ENCODE measurements at regions not wholly inside any gene's neighbourhood (a gene's known extent, or its start where the extent isn't known, plus 50 kb on each side); places are given as distances from the start of the nearest gene placed in this dataset.

- H3K9me2 ChIP-seq (replicated peaks; ENCODE audit: control insufficient read depth, low read length), result no peaks in the 10 kb centered on the region
- no peak overlapping the region for H3K4me2 ChIP-seq (ENCODE audit: low read length)
- H3K27ac ChIP-seq (ENCODE audit: low read depth, low read length), result no peak overlapping the region
- no peaks in the 10 kb centered on the region for H3K27me3 ChIP-seq (ENCODE audit: control insufficient read depth, low read length)
- H3F3A ChIP-seq (ENCODE audit: control insufficient read depth, insufficient read depth), result no peaks in the 10 kb centered on the region
- no peak overlapping the region for H3K4me3 ChIP-seq (ENCODE audit: low read length)
- no peaks in the 10 kb centered on the region for H4K20me1 ChIP-seq (ENCODE audit: control insufficient read depth, insufficient read depth, low read depth, low read length)
- no peaks in the 10 kb centered on the region for H3K4me1 ChIP-seq (ENCODE audit: control insufficient read depth, low read length)
- H3K9me3 ChIP-seq (ENCODE audit: control insufficient read depth, insufficient read depth, low read length), result no peaks in the 10 kb centered on the region
- H3K79me2 ChIP-seq (ENCODE audit: control insufficient read depth, low read length), result no peaks in the 10 kb centered on the region
- no peaks in the 10 kb centered on the region for H3K36me3 ChIP-seq (ENCODE audit: control insufficient read depth, low read length)
- peak; percentile 50 for TF ChIP-seq CTCF (IDR thresholded peaks at IDR 0.05; ENCODE audit: low read depth, low read length, poor library complexity, severe bottlenecking)
- no peak for TF ChIP-seq EZH2phosphoT487 (IDR thresholded peaks at IDR 0.05; ENCODE audit: borderline replicate concordance, low read length)
These were observed 721.9 kb upstream of the SLC10A2 start for GRCh38 chr13:103788061-103788652.

- H3K4me3 ChIP-seq (ENCODE audit: low read length), result no peak overlapping the region
- H3K79me2 ChIP-seq (ENCODE audit: control insufficient read depth, low read length), result no peaks in the 10 kb centered on the region
These were observed 706.4 kb upstream of the SLC10A2 start for GRCh38 chr13:103772576-103772975.

GRCh38 chr13:103762523-103762922, 696.3 kb upstream of the SLC10A2 start:
- Histone ChIP-seq H3K4me1 (ENCODE audit: control insufficient read depth, low read length) (no peaks in the 10 kb centered on the region), H3K27me3 (ENCODE audit: control insufficient read depth, low read length) (no peaks in the 10 kb centered on the region), H3K9me3 (ENCODE audit: control insufficient read depth, insufficient read depth, low read length) (no peaks in the 10 kb centered on the region), H3K27ac (ENCODE audit: low read depth, low read length) (no peak overlapping the region), H3K4me3 (ENCODE audit: low read length) (no peak overlapping the region), H3K79me2 (ENCODE audit: control insufficient read depth, low read length) (no peaks in the 10 kb centered on the region), H4K20me1 (ENCODE audit: control insufficient read depth, insufficient read depth, low read depth, low read length) (no peaks in the 10 kb centered on the region), H3F3A (ENCODE audit: control insufficient read depth, insufficient read depth) (no peaks in the 10 kb centered on the region), H3K4me2 (ENCODE audit: low read length) (no peak overlapping the region), H3K9me2 (replicated peaks; ENCODE audit: control insufficient read depth, low read length) (no peaks in the 10 kb centered on the region), H3K36me3 (ENCODE audit: control insufficient read depth, low read length) (no peaks in the 10 kb centered on the region)
- peak; percentile 45 for TF ChIP-seq CTCF (IDR thresholded peaks at IDR 0.05; ENCODE audit: low read depth, low read length, poor library complexity, severe bottlenecking)
- no peak for TF ChIP-seq EZH2phosphoT487 (IDR thresholded peaks at IDR 0.05; ENCODE audit: borderline replicate concordance, low read length)

More at GRCh38 chr13:103772576-103772975, 706.4 kb upstream of the SLC10A2 start:
- Histone ChIP-seq H3K9me2 (replicated peaks; ENCODE audit: control insufficient read depth, low read length) (no peaks in the 10 kb centered on the region), H4K20me1 (ENCODE audit: control insufficient read depth, insufficient read depth, low read depth, low read length) (no peaks in the 10 kb centered on the region), H3K27me3 (ENCODE audit: control insufficient read depth, low read length) (no peaks in the 10 kb centered on the region), H3K36me3 (ENCODE audit: control insufficient read depth, low read length) (no peaks in the 10 kb centered on the region), H3K4me1 (ENCODE audit: control insufficient read depth, low read length) (no peaks in the 10 kb centered on the region), H3K27ac (ENCODE audit: low read depth, low read length) (no peak overlapping the region), H3F3A (ENCODE audit: control insufficient read depth, insufficient read depth) (no peaks in the 10 kb centered on the region), H3K4me2 (ENCODE audit: low read length) (no peak overlapping the region), H3K9me3 (ENCODE audit: control insufficient read depth, insufficient read depth, low read length) (no peaks in the 10 kb centered on the region)
- no peak for TF ChIP-seq EZH2phosphoT487 (IDR thresholded peaks at IDR 0.05; ENCODE audit: borderline replicate concordance, low read length)
- TF ChIP-seq CTCF (IDR thresholded peaks at IDR 0.05; ENCODE audit: low read depth, low read length, poor library complexity, severe bottlenecking), result peak; percentile 12
